HG03432 (cell line): ENCODE measurements at regions not wholly inside any gene's neighbourhood (a gene's known extent, or its start where the extent isn't known, plus 50 kb on each side); places are given as distances from the start of the nearest gene placed in this dataset.
"Not testable (repeated sequence)": the region's sequence is repeated elsewhere in the genome, so short reads cannot be mapped to it uniquely, and the experiment has no call there.

ENCODE experiments used
- ATAC-seq: cut with Tn5 transposase; IDR thresholded peaks from one replicate; pipeline ENCODE4 v1.9.1; 2021; ENCODE audit warnings: mild to moderate bottlenecking, moderate library complexity; ENCODE audit not compliant: unreplicated experiment

DNA sequence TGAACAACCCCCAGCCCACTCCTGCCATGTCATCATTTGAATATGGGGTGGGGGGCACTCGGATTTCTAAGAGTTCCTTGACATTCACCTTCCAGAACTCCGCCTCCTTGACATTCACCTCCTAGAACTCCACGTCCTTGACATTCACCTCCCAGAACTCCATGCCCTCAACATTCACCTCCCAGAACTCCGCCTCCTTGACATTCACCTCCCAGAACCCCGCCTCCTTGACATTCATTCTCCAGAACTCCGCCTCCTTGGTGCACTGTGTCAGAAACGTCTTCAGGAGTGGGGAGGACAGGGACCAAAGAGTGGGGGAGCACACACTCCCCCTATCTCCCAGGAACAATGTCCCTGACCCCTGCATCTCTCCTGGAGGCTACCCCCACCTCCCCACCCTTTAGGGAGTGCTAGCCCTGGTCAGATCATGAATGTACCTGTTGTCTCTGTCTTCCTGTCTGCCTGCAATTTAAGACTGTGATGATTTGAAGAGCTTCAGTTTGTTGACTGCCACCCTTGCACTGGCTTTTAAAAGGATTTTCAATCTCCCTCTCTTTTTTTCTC, 110.1 kb downstream of the NPTX2 start:
- no peak for ATAC-seq

DNA sequence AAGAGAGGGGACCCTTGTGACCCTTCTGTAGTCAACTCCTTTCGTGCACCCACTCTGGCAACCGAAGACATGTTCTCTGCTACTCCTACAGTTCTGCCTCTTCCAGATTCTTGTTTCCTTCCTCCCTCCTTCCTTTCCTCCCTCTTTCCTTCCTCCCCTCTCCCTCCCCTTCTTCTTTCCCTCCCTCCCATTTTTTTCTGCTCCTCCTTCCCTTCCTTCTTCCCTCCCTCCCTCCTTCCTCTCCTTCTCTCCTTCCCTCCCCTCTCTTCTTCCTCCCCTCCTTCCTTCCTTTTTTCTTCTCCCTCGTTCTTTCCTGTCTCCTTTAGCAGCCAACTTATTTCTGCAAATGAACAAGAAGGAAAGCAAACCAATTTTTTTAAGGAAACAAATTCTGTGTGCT, 111.5 kb downstream of the NPTX2 start:
- no peak for ATAC-seq

DNA sequence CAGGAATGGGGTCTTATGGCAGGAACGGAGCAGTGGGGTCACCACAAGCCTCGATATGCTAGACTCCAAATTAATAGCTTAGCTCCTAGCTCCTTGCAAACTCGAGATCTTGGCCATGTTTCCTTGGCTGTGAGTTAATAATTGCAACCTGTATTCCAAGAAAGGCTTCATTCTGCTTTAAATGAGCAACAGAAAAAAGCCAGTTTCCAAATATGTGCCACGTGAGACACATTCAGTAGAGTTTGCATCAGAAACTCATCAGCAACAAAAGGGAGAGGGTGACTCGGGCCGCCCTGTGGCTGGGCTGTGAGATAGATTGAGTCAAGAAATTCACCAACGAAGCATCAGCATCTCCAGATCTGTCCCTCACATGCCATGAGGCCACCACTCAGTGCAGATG, 112.0 kb downstream of the NPTX2 start:
- ATAC-seq = no peak

- no peak for ATAC-seq
Measured at GRCh38 chr7:98730326-98730725, 113.2 kb downstream of the NPTX2 start.

GRCh38 chr7:98731651-98732050, 114.6 kb downstream of the NPTX2 start:
- ATAC-seq = no peak

GRCh38 chr7:98733036-98733435, 116.0 kb downstream of the NPTX2 start:
- ATAC-seq = peak; percentile 48

DNA sequence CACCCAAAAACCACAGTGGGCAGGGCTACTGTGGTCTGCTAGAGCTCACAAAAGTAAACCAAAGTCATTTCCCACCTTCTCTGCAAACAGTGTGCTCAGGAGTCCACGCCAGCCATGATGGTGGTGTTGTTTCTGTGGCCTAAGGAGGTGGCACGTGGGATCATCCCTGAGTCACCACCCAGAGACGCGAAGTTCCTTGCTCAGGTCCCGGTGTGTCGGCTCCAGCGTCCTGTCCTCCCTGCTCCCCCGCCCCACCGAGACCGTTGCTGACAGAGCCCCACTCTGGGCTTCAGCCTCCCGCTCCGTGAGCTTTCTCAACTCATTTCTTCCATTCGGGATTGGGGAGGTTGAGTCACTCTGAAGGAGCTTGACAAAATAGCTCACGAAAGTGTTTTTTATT, 118.7 kb downstream of the NPTX2 start:
- no peak for ATAC-seq

DNA sequence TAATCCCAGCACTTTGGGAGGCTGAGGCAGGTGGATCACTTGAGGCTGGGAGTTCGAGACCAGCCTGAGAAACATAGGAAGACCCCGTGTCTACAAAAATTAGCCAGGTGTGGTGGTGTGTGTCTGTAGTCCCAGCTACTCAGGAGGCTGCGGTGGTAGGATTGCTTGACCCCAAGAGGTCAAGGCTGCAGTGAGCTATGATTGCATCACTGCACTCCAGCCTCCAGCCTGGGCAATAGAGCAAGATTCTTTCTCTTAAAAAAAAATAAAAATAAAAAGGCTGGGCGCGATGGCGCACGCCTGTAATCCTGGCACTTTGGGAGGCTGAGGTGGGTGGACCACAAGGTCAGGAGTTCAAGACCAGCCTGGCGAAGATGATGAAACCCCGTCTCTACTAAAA, 119.4 kb downstream of the NPTX2 start:
- not testable (repeated sequence) for ATAC-seq

DNA sequence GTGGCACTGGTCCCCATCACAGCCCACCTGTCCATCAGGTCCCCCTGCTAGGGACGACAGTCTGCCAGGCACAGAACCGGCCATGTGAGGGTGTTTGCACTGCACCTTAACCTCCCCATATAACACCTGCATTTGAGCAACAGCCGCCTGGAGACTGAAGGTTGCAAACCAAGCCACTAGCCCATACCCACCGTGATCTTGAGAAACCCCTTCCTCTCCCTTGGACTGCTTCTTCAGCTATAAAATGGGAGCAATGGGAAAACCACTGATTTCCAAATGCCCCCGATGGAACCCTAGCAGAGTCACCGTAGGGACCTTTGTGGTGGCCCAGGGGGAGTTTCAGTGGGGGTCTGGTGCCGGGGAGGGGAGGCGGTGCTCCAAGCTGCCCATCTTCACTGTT, 120.1 kb downstream of the NPTX2 start:
- no peak for ATAC-seq

DNA sequence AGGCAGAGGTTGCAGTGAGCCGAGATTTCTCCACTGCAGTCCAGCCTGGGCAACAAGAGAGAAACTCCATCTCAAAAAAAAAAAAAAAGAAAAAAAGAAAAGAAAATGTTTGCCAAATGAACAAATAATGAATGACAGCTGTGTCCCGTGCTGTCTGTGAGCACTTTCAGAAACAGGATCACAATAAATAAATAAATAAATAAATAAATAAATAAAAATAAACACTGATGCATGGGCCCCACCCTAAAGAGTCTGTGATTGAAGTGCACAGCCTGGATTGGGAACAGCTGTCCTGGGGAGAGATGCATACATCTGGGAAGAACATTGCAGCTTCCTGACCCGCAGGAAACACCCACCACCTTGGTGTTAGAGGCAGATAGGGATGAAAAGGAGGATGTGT, 123.6 kb downstream of the NPTX2 start:
- no peak for ATAC-seq

- no peak for ATAC-seq
Measured at GRCh38 chr7:98745722-98746318, 124.0 kb downstream of the TMEM130 start.

- no peak for ATAC-seq
Measured at GRCh38 chr7:98748090-98748489, 121.7 kb downstream of the TMEM130 start.

GRCh38 chr7:98753176-98753575, 116.6 kb downstream of the TMEM130 start:
- no peak for ATAC-seq

- ATAC-seq = no peak
Measured at GRCh38 chr7:98753989-98754479, 115.8 kb downstream of the TMEM130 start.

GRCh38 chr7:98755138-98755898, 114.5 kb downstream of the TMEM130 start:
- peak; percentile 56 for ATAC-seq

GRCh38 chr7:98758157-98758556, 111.7 kb downstream of the TMEM130 start:
- ATAC-seq = no peak

DNA sequence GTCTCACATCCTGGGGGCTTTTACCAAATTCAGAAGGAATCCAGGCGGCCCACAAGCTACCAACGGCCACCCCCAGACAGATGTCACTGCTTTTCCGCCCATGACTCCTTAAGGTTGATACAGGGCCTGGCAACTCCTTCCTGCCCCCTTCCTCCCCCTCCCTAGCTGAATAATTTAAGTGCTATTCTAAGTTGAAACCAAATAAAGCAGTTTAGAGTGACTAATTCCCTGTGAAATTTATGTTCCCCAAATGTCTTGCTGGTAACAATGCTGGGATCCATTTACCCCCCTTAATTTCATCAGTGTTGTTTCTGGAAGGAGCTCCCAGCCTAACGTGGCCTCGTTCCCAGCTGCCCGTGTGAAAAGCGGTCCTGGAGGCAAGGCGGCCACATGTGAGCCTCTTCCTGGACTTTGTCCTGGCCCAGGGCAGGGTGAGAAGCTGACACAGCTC, 109.6 kb downstream of the TMEM130 start:
- ATAC-seq = no peak

DNA sequence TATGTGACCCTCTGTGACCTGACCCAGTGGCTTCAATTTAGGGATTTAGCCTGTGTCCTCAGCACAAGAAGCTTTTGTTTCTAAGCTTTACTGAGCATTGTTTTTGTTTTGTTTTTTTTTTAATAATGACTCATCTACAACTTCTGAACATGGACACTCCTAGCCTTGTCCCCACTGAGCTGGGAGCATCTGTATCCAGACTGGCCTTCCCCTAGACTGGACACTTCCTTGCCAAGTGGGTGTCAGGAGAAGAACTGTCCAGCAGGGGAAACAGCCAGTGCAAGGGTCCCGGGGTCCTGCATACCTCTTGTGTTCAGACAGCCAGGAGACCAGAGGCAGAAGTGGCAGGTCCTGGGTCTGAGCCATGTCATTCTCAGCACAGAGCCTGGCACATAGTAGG, 108.6 kb downstream of the TMEM130 start:
- no peak for ATAC-seq

- no peak for ATAC-seq
Measured at GRCh38 chr7:98762620-98763019, 107.2 kb downstream of the TMEM130 start.

GRCh38 chr7:98763441-98763840, 106.4 kb downstream of the TMEM130 start:
- ATAC-seq = no peak

DNA sequence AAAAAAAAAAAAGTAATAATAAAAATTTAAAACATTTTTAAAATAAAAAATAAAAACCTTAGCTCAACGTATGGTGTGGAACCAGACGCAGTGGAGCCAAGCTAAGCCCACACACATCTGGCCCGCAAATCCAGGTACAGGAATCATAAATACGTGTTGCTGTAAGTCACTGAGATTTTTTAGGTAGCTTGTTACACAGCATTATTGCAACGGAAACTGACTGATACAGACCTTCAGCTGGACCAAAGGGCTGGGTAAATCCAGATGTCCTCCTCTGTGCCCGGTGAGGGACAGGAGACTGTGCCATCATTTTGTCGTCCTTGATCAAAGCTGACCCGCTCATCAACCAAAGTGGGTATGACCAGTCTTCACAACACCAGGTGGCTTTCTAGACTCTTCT, 104.9 kb downstream of the TMEM130 start:
- no peak for ATAC-seq

GRCh38 chr7:98770085-98770484, 99.7 kb downstream of the TMEM130 start:
- ATAC-seq = not testable (repeated sequence)
